GM21367 (cell line): ENCODE measurements at regions not wholly inside any gene's neighbourhood (a gene's known extent, or its start where the extent isn't known, plus 50 kb on each side); places are given as distances from the start of the nearest gene placed in this dataset.
"Not testable (repeated sequence)": the region's sequence is repeated elsewhere in the genome, so short reads cannot be mapped to it uniquely, and the experiment has no call there.

Experiments
- ATAC-seq: cut with Tn5 transposase; IDR thresholded peaks from one replicate; pipeline ENCODE4 v1.9.1; 2021; ENCODE audit not compliant: unreplicated experiment

- ATAC-seq = no peak
These were observed 96.1 kb downstream of the DRD1 start for GRCh38 chr5:175347931-175348330.

GRCh38 chr5:175347027-175347426, 97.0 kb downstream of the DRD1 start:
- no peak for ATAC-seq

- ATAC-seq = no peak
These were observed 99.4 kb downstream of the DRD1 start for GRCh38 chr5:175344331-175345195.

- no peak for ATAC-seq
These were observed 100.7 kb downstream of the DRD1 start for GRCh38 chr5:175343308-175343707.

- ATAC-seq = no peak
These were observed 103.8 kb downstream of the DRD1 start for GRCh38 chr5:175340180-175340579.

- ATAC-seq = no peak
These were observed 106.3 kb downstream of the DRD1 start for GRCh38 chr5:175337680-175338079.

- no peak for ATAC-seq
These were observed 107.2 kb downstream of the DRD1 start for GRCh38 chr5:175336781-175337180.

- ATAC-seq = no peak
These were observed 108.3 kb downstream of the DRD1 start for GRCh38 chr5:175335691-175336090.

GRCh38 chr5:175331173-175332036, 112.6 kb downstream of the DRD1 start:
- not testable (repeated sequence) for ATAC-seq

GRCh38 chr5:175329976-175330375, 114.0 kb downstream of the DRD1 start:
- ATAC-seq = no peak

GRCh38 chr5:175328687-175329086, 115.3 kb downstream of the DRD1 start:
- ATAC-seq = no peak

- ATAC-seq = no peak
These were observed 115.8 kb downstream of the DRD1 start for GRCh38 chr5:175328176-175328575.

GRCh38 chr5:175325681-175326080, 118.3 kb downstream of the DRD1 start:
- no peak for ATAC-seq

- no peak for ATAC-seq
These were observed 122.0 kb downstream of the DRD1 start for GRCh38 chr5:175321927-175322532.

GRCh38 chr5:175319199-175319598, 124.8 kb downstream of the DRD1 start:
- ATAC-seq = no peak

GRCh38 chr5:175317872-175318271, 126.1 kb downstream of the DRD1 start:
- ATAC-seq = no peak

- ATAC-seq = no peak
These were observed 134.7 kb downstream of the DRD1 start for GRCh38 chr5:175309218-175309810.

- no peak for ATAC-seq
These were observed 135.3 kb downstream of the DRD1 start for GRCh38 chr5:175308701-175309100.

GRCh38 chr5:175306381-175306780, 137.6 kb downstream of the DRD1 start:
- ATAC-seq = no peak

- no peak for ATAC-seq
These were observed 138.7 kb downstream of the DRD1 start for GRCh38 chr5:175305251-175305650.

- no peak for ATAC-seq
These were observed 153.6 kb downstream of the DRD1 start for GRCh38 chr5:175290379-175290778.
